ENCODE measurements at regions not wholly inside any gene's neighbourhood (a gene's known extent, or its start where the extent isn't known, plus 50 kb on each side); places are given as distances from the start of the nearest gene placed in this dataset.

DNA sequence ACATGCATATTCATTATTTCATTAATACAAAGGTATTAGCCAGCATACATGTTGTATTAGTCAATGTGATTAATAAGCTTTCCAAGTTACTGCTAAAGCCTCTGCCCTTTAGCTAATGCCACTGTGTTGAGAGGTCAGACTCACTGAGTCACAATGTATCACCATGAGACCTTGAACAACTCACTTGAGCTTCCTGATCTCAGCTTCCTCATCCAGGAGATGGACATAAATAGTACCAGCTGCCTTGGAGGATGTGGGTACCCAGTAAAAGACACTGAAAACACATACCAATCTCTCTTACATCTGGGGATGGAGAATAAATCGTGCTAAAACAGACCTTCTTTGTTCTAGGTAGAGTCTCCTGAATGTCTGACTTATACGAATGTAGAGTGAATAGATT, 224.6 kb downstream of the EPHA4 start:
- no peak for TF ChIP-seq POLR2A (IDR thresholded peaks at IDR 0.05)
- TF ChIP-seq, protein P1, sequence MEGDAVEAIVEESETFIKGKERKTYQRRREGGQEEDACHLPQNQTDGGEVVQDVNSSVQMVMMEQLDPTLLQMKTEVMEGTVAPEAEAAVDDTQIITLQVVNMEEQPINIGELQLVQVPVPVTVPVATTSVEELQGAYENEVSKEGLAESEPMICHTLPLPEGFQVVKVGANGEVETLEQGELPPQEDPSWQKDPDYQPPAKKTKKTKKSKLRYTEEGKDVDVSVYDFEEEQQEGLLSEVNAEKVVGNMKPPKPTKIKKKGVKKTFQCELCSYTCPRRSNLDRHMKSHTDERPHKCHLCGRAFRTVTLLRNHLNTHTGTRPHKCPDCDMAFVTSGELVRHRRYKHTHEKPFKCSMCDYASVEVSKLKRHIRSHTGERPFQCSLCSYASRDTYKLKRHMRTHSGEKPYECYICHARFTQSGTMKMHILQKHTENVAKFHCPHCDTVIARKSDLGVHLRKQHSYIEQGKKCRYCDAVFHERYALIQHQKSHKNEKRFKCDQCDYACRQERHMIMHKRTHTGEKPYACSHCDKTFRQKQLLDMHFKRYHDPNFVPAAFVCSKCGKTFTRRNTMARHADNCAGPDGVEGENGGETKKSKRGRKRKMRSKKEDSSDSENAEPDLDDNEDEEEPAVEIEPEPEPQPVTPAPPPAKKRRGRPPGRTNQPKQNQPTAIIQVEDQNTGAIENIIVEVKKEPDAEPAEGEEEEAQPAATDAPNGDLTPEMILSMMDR (IDR thresholded peaks at IDR 0.05): no peak
